ENCODE measurements at regions not wholly inside any gene's neighbourhood (a gene's known extent, or its start where the extent isn't known, plus 50 kb on each side); places are given as distances from the start of the nearest gene placed in this dataset.

DNA sequence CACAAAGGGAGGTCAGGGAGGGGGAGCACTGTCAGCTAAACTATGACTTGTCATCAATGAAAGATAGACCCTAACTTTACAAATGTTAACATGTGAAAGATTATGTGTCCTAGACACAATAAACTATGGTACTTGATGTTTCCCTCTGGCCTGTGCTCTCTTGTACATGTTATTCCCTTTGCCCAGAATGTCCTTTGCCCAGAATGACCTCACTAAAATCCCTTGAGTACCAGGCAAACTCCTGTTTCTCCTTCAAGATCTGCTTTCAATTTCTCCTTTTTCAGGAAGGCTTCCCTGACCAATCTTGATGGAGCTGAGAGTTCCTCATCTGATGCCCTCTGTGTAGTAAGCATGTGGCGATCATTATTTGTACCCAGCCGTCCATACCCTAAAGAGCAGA is 143.1 kb downstream of the ZNF365 start:
- Histone ChIP-seq H3K9ac (ENCODE audit: insufficient read depth in 1 of 2, low read length in 2 of 2) (no peak overlapping the region), H3K4me1 (ENCODE audit: control insufficient read depth in 5 of 5, insufficient read depth in 5 of 5, low read length in 5 of 5) (peaks cover 0 to 2% (median 0%) of the 10 kb centered on the region in 5 donors), H3K9me3 (ENCODE audit: control insufficient read depth in 4 of 4, insufficient read depth in 3 of 4, low read length in 3 of 4) (no peaks in the 10 kb centered on the region), H3K4me3 (no peak overlapping the region), H3K36me3 (ENCODE audit: control insufficient read depth in 4 of 4, insufficient read depth in 4 of 4, low read length in 4 of 4) (no peaks in the 10 kb centered on the region), H3K27ac (ENCODE audit: low read depth in 1 of 2, low read length in 1 of 2) (no peak overlapping the region), H3K27me3 (ENCODE audit: control insufficient read depth in 3 of 3, insufficient read depth in 3 of 3, low read length in 2 of 3) (no peaks in the 10 kb centered on the region)
- WGBS, 2 donors, result 89 to 91% methylated on average over 2 of the region's 2 CpGs
- TF ChIP-seq, protein P1, sequence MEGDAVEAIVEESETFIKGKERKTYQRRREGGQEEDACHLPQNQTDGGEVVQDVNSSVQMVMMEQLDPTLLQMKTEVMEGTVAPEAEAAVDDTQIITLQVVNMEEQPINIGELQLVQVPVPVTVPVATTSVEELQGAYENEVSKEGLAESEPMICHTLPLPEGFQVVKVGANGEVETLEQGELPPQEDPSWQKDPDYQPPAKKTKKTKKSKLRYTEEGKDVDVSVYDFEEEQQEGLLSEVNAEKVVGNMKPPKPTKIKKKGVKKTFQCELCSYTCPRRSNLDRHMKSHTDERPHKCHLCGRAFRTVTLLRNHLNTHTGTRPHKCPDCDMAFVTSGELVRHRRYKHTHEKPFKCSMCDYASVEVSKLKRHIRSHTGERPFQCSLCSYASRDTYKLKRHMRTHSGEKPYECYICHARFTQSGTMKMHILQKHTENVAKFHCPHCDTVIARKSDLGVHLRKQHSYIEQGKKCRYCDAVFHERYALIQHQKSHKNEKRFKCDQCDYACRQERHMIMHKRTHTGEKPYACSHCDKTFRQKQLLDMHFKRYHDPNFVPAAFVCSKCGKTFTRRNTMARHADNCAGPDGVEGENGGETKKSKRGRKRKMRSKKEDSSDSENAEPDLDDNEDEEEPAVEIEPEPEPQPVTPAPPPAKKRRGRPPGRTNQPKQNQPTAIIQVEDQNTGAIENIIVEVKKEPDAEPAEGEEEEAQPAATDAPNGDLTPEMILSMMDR (IDR thresholded peaks at IDR 0.05; ENCODE audit: control extremely low read depth, extremely low read depth), result no peak
- ATAC-seq (ENCODE audit: insufficient read depth, low FRiP score), result no peak
- DNase-seq, result no peak

DNA sequence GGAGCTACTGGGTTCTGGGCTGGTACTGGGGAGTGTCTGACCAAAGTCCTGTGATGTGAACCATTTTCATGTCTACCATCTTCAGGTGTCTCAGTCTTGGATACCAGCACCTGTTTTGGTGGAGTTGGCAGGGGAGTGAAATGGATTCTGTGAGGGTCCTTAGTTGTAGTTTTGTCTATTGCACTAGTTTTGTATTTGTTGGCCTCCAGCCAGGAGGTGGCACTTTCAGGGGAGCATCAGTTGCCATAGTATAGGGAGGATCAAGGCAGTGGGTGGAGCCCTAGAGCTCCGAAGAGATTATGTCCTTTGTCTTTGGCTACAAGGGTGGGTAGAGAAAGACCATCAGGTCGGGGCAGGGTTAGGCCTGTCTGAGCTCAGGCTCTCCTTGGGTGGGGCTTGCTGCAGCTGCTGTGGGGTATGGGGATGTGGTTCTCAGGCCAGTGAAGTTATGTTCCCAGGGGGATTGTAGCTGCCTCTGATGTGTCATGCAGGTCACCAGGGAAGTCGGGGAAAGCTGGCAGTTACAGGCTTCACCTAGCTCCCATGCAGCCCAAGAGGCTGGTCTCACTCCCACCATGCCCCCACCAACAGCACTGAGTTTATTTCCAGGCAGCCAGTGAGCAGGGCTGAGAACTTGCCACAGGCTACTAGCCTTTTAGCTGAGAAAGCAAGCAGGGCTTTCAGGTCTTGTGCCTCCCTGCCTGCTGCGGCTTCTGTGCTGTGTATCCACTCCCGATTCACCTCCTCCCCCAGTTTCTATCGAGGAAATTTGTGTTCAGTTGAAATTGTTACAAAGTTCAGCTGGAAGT is 153.1 kb downstream of the ZNF365 start:
- no peaks in the 10 kb centered on the region for H3K9me3 ChIP-seq (ENCODE audit: control insufficient read depth in 4 of 4, insufficient read depth in 3 of 4, low read length in 3 of 4)
- H3K27me3 ChIP-seq (ENCODE audit: control insufficient read depth in 3 of 3, insufficient read depth in 3 of 3, low read length in 2 of 3), result no peaks in the 10 kb centered on the region
- DNase-seq (no peak), ATAC-seq (ENCODE audit: insufficient read depth, low FRiP score) (no peak)
- peaks cover 0 to 2% (median 0%) of the 10 kb centered on the region in 5 donors for H3K4me1 ChIP-seq (ENCODE audit: control insufficient read depth in 5 of 5, insufficient read depth in 5 of 5, low read length in 5 of 5)
- no peak overlapping the region for H3K4me3 ChIP-seq
- H3K9ac ChIP-seq (ENCODE audit: insufficient read depth in 1 of 2, low read length in 2 of 2), result no peak overlapping the region
- WGBS, 2 donors, result 79 to 95% methylated on average over 6 of the region's 6 CpGs
- no peak overlapping the region for H3K27ac ChIP-seq (ENCODE audit: low read depth in 1 of 2, low read length in 1 of 2)
- TF ChIP-seq, protein P1 (IDR thresholded peaks at IDR 0.05; ENCODE audit: control extremely low read depth, extremely low read depth), result no peak
- H3K36me3 ChIP-seq (ENCODE audit: control insufficient read depth in 4 of 4, insufficient read depth in 4 of 4, low read length in 4 of 4), result no peaks in the 10 kb centered on the region

DNA sequence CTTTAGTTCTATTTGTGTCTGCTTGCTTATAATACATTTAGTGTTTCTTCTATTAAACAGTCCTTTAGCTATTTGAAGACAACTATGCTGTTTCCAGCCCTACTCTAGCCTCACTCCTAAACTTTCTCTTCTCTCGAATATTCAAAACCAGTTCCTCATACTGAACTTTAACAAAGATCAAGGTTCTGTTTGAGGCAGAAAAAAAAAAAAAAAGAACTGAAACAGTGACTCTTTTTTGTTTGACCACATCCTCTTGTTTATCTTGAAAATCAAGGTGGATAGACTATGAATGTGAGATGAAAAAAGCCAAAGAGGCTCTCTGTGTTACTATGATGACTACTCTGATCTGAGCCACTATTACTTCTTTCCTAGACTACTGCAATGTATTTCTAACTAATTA is 154.3 kb downstream of the ZNF365 start:
- no peak for ATAC-seq (ENCODE audit: insufficient read depth, low FRiP score)
- 21 to 46% methylated on average over 1 of the region's 1 CpG for WGBS, 2 donors
- H3K27ac ChIP-seq (ENCODE audit: low read depth in 1 of 2, low read length in 1 of 2), result no peak overlapping the region
- DNase-seq, result no peak
- peaks cover 0 to 2% (median 0%) of the 10 kb centered on the region in 5 donors for H3K4me1 ChIP-seq (ENCODE audit: control insufficient read depth in 5 of 5, insufficient read depth in 5 of 5, low read length in 5 of 5)
- H3K9me3 ChIP-seq (ENCODE audit: control insufficient read depth in 4 of 4, insufficient read depth in 3 of 4, low read length in 3 of 4), result no peaks in the 10 kb centered on the region
- no peak overlapping the region for H3K4me3 ChIP-seq
- TF ChIP-seq, protein P1 (IDR thresholded peaks at IDR 0.05; ENCODE audit: control extremely low read depth, extremely low read depth), result no peak
- no peaks in the 10 kb centered on the region for H3K27me3 ChIP-seq (ENCODE audit: control insufficient read depth in 3 of 3, insufficient read depth in 3 of 3, low read length in 2 of 3)
- H3K9ac ChIP-seq (ENCODE audit: insufficient read depth in 1 of 2, low read length in 2 of 2), result no peak overlapping the region
- no peaks in the 10 kb centered on the region for H3K36me3 ChIP-seq (ENCODE audit: control insufficient read depth in 4 of 4, insufficient read depth in 4 of 4, low read length in 4 of 4)
